GM21619 (cell line): ENCODE measurements at regions not wholly inside any gene's neighbourhood (a gene's known extent, or its start where the extent isn't known, plus 50 kb on each side); places are given as distances from the start of the nearest gene placed in this dataset.
"Not testable (repeated sequence)": the region's sequence is repeated elsewhere in the genome, so short reads cannot be mapped to it uniquely, and the experiment has no call there.

Experiments
- ATAC-seq: cut with Tn5 transposase; IDR thresholded peaks from one replicate; pipeline ENCODE4 v1.9.1; 2021; ENCODE audit not compliant: unreplicated experiment

DNA sequence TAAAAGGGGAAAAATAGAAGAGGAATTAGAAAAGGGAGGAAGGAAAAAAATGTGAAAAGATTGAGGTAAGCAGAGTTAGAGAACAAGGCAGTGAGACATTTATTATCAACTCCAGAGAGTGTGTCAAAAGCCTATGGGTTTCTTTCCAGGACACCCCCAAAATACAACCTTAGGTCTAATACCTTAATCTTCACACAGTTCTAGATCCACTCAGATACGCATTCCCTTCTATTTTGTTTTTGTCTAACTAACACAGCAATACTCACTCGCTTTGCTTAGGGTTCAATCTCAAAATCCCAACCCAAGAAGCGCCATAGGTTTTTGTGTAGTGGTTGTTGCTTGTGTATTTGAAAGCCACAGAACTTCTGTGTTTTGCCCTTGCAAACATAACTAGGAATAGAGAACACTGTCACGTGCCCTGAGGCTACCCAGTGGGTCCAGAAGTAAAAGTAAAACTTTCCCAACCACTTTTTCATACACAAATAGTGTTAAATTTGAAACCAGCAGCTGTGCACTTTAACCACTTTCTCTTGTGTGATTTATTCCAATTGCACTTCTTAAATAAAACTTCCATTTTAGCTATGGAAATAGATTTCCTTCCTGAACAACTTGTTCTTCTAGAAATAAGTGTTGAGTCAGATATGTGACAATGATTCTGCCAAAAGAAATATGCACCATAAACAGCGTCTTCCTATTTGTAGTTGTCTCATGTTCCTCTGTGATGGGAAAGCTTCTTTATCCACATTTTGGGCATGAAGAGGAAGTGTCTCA, 414.7 kb upstream of the GHITM start:
- peak; percentile 67 for ATAC-seq

DNA sequence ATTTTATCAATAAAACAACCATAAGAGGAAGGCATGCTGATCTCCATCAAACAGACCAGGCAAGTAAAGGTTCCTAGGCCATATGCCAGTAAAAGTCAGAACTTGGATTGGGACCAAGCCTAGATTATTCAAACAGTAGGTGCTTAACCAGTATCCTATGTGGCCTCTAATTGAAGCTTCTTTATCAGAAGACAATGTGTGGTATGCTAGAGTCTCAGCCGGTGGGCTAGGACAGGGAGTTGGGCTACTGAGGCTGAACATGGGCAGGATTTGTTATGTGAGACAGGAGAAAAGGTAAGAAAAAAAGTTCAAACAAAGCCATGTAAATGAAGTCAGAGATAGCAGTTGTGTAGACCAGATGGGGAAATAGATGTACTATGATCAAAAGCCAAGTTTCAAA, 413.7 kb upstream of the GHITM start:
- ATAC-seq, result no peak

DNA sequence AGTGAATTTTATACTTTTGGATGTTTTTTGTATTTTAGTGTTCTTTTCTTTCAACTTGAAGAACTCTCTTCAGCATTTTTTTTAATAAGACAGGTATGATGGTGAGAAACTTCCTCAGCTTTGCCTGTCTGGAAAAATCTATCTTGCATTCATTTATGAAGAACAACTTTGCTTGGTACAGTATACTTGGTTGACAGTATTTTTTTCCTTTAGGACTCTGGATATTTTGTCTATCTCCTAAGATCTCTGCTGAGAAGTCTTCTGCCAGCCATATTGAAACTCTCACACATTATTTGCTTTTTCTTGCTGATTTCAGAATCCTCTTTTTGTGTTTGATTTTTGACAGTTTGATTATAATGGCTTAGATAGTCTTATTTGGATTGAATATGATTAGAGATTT, 405.0 kb upstream of the GHITM start:
- no peak for ATAC-seq

DNA sequence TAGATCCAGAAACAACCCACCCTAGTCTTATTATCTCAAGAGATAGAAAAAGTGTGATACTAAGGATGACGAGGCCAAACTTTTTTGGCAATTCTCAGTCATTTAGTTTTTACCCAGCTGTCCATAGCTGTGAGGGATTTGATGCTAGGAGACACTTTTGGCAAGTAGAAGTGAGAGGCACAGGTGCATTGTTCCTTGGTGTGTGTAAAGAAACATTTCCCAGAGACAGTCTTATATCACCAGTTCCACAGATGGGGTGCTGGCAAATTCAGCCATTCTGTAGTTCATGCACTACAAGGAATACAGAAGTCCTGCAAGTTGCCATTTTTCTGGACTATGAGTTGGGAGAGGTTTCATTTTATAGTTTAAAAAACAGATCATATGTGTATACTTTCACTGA, 403.3 kb upstream of the GHITM start:
- no peak for ATAC-seq

DNA sequence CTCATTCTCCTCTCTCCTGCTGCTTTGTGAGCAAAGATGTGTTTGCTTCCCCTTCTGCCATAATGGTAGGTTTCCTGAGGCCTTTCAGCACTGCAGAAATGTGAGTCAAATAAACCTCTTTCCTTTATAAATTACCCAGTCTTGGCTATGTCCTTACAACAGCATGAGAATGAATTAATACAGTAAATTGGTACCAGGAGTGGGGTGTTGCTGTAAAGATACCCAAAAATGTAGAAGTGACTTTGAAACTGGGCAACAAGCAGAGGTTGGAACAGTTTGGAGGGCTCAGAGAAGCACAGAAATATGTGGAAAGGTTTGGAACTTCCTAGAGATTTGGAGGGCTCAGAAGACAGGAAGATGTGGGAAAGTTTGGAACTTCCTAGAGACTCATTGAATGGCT, 388.7 kb upstream of the GHITM start:
- no peak for ATAC-seq

DNA sequence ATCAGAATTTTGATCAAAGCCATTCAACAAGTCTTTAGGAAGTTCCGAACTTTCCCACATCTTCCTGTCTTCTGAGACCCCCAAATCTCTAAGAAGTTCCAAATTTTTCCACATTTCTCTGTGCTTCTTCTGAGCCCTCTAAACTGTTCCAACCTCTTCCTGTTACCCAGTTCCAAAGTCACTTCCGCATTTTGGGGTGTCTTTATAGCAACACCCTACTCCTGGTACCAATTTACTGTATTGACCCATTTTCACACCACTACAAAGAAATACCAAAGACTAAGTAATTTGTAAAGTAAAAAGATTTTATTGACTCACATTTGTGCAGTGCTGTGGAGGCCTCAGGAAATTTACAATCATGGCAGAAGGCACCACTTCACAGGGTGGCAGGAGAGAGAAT, 385.8 kb upstream of the GHITM start:
- no peak for ATAC-seq

DNA sequence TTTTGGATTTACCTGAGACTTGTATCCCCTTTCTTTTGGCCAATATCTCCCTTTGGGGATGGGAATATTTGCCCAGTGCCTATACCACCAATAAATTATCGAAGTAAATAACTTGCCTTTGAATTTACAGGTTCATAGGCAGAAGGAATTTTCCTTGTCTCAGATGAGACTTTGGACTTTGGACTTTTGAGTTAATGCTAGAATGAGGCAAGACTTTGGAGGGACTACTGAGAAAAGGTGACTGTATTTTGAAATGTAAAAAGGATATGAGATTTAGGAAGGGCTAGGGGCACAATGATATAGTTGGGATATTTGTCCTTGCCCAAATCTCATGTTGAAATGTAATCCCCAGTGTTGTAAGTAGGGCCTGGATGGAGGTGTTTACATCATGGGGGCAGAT, 384.5 kb upstream of the GHITM start:
- ATAC-seq, result no peak

DNA sequence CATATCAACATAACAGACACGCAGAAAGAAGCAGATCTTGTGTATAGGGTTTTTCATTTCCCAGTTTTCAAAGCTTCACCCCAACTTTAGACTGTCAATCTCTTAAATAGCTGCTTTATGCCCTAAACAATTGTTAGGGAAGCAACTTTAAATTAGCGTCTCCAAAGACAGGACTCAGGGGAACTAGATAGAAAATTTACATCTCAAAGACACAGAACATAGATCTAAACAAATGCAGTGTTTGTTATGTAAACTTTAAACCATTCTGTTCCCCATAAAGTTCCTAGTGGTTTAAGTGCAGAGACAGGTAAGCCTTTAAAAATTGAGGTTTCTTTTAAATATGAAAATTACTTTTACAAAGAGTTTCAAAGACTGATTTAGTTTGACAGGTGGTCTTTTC, 379.2 kb upstream of the GHITM start:
- ATAC-seq, result no peak

DNA sequence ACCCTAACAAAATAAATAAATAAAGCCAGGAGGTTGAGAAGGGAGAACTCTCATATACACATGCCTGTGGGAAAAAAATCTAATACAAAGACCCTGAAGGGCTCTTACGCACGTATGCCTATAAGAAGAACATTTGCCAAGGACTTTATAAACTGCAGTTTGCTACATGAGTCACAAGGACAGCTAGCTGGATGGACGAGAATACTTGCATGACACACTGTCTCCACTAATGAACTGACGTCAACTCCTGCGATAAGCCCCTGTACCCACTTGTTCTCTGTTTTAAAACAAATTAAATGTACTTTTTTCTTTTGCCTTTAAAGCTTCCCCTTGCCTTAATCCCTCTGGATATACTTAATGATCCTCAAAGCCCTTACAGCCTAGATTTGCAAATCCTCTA, 374.6 kb upstream of the GHITM start:
- ATAC-seq, result no peak

DNA sequence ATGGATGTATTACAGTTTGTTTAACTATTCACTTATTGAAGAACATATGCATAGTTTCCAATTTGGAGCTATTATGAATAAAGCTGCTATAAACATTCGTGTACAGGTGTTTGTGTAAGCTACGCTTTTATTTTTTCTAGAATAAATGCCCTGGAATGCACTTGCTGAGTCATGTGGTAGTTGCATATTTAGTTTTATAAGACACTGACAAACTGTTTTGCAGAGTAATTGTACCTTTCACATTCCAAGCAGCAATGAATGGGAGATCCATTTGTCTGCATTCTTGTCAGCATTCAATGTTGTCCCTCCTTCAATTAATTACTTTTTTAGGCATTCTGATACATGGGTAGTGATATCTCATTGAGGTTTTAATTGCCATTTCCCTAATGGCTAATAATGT, 373.6 kb upstream of the GHITM start:
- ATAC-seq, result no peak

DNA sequence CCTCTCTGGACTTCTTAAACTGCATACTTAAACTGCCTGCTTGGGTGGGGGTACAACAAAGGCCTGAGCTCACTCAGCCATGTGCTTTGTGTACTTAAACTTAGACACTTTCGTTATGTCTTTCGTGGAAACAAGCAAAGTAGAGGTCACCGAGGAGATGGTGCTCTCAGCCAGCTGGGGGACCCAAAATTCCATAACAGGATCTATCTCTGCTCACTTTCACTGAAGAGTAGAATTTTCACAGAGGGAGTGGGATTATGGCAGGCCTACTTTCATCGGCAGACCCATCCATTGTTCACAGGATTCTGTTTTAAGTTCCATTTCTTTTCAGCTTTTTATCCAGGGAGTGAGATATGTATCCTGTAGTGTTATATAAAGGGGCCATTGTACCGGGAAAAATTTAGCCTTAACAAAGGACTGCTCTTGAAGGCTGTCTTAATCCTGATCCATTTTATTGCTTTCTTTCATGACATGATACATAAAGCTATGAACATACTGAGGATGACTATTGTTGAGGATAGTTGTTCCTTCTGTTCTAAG, 370.0 kb upstream of the GHITM start:
- no peak for ATAC-seq

DNA sequence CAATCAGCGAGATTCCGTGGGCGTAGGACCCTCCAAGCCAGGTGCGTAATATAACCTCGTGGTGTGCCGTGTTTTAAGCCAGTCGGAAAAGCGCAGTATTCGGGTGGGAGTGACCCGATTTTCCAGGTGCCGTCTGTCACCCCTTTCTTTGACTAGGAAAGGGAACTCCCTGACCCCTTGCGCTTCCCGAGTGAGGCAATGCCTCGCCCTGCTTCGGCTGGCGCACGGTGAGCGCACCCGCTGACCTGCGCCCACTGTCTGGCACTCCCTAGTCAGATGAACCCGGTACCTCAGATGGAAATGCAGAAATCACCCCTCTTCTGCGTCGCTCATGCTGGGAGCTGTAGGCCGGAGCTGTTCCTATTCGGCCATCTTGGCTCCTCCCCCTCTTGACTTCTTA, 352.6 kb upstream of the GHITM start:
- not testable (repeated sequence) for ATAC-seq

DNA sequence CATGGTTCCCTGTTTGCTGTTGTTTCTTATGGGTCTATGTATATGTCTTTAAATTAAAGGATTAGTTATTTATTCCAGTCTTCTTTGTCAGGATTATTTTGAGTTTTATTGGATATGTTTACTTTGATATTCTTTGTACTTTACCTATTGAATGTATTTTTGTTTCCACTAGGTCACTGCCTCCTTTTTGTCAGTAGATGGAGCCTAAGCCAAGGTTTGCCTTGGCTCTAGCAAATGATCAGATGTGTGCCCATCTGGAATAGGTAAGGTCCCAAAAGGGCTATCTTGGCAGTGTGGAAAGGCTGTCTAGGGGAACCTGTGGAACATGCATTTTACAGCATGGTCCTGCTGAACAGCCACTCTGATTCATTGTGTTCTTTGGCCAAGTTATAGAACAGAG, 337.3 kb upstream of the GHITM start:
- ATAC-seq, result no peak

DNA sequence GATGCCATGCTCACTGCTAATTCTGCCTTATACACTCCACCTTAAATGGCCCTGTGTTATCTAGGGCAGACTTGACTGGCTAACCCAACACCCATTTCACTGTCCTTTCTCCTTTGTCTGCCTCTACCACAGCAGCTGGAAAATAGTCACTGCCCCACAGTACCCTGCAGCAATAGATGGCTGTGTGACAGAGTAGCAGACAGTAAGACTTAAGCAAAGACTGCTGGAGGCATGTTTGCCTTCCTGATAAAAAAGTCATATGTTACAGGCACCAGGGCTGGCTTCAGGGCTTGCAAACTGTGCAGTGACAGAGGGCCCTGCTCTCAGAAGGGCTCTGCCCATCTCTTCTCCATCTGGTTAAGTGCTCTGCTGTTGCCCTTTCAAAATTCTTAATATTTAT, 332.6 kb upstream of the GHITM start:
- ATAC-seq, result no peak

DNA sequence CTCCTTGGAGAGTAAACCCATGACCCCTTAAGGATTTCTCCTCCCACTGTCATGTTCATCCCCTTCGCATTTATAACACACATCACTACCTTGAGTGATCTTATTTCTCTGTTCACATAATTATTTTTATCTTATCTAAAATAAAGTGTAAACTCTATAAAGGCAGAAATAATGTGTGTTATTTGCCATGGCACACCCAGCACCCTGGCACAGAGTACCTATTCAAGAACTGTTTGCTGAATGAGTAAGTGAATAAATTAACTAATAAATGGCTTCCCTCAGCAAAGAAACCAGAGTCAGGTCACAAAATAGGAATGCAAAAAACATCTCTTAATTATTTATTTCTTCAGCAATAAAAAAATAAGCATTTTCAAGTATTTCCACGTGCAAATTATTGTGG, 330.3 kb upstream of the GHITM start:
- no peak for ATAC-seq

DNA sequence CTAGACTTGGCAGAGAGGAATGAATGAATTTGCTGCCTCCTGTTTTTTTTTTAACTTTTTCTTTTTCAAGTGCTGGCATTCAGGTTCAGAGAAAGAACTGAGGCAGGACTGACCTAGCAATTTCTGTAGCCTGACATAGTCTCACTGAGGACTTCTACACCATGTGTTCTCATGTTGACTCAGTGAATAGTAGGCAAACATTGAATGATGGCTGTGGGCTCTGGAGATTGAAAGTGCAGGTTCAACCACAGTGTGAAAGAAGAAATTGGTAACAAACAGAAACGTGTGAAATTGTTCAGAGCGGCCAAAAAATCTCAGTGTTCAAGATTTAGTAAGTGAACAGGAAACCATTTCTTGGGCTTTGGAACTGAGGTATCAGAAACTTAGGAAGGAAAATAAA, 322.4 kb upstream of the GHITM start:
- ATAC-seq, result peak; percentile 81

DNA sequence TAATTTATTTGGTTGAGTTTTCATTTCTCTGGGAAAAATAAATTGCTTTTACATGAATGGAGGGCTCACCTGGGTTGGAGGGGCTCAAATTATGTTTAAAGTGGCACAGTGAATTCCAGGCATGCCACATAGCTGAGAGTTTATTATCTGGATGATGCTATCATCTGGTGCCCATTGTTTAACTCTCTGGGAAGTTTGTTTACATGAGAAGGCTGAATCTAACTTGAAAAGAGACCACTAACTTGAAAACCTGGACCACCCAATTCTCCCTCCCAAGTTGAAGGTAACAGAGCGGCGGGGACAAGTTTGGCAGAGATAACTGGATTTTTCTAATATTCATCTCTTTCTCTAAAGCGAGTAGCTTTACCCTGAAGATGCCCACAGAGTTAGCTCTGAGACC, 321.5 kb upstream of the GHITM start:
- no peak for ATAC-seq

DNA sequence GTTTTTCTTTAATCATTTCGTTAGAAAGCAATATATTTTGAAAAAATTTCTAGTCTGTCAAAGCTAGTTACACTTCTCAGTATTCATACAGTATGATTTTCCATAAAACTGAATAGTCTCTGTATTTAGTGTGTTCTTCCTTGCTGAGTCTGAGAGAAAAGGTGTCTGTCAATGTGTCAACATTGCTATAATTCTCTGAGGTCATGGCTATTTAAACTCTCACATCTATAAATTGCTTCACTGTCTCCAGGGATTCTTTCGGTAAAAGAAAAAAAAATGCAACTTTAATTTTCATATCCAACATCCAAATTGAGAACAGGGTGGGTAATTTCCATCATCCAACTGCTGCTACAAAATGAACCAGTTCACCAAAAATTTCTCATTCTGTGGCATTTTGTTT, 319.7 kb upstream of the GHITM start:
- no peak for ATAC-seq

DNA sequence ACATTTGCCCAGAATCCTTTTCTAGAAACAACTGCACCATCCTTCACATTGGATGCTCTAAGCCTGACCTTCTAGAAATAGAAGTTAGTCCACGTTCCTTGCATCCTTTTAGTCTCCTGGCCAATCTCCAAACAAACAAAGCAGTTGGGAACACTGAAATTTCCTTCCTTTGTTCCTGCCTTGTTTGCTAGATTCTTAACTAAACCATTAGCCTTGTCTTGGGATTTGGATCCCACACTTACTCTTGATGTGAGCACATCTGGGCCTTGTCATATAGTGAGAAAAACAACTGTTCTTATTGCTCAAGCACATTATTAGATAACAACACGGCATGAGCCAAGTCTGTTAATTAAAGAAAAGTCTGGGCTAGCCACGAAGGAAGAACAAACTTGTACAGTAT, 319.3 kb upstream of the GHITM start:
- no peak for ATAC-seq

DNA sequence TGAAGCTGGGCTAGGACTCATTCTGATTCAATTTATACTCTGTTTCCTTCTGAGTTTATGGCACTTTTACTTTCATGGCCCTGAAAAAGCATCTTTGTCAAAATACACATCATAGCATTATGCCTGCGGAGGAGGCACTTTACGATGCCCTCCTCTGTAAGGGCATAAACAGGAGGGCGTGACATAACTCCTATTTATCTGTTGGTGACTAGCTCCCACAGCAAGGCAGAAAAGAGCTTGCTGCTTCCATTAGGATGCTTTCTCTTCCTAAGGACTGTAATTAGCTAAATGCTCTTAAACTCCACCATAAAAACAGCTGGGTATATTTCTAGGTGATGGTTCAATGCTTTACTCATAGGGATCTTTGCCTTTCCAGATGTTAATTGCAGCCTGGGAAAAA, 315.2 kb upstream of the GHITM start:
- no peak for ATAC-seq

DNA sequence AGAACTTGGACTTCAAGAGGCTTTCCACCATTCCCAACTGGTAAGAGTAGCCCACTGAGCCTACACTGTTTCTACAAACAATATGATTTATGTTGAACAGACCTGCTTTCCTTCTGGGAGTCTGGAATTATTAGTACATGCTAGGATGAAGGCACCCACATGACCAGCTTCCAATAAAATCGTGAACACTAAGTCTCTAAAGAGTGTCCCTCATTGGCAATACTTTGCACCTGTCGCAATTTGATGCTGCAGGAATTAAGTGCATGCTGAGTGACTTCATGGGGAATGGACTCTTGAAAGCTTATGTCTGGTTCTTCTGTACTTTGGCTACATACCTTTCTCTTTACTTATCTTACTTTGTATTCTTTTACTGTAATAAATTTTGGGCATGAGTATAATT, 305.2 kb upstream of the GHITM start:
- no peak for ATAC-seq

DNA sequence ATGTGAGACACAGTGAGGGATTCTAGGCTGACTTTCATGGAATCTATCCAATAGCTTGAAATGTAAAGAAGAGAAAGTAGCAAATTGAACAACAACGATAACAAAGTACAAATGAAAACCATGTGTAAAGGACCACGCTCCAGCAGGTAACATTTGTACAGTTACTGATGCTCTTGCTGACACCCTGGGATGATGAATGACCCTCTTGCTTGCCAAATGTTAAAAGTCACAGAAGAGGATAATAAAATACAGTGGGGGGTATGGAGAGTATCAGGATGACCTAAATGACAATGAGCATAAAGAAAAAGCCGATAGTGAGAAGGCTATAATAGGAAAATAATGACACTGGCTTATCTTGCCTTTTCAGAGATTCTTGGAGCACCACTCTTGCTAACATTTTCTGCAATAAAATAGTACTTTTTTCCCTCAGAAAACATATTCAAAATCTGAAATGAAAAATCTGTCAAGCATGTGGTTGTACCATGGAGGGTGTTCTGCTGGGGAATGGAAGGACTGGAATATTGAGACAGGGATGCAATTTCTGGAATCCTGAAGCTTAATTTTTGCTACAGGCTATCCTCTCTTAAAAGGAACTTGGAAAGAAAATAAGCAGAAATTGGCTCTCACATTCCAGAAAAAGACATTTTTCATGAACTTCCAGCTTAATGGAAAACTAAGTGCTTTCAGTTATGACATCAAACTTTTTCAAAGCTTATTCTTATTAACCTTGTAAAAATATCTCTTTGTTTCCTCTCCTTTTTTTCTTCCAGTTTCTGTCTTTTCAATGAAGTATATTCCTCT, 303.2 kb upstream of the GHITM start:
- ATAC-seq, result no peak
